Activated CD8-positive, alpha-beta memory T cell treated with anti-CD3 and anti-CD28 coated beads for 48 hours (primary cell): ENCODE measurements at regions not wholly inside any gene's neighbourhood (a gene's known extent, or its start where the extent isn't known, plus 50 kb on each side); places are given as distances from the start of the nearest gene placed in this dataset.

Experiments
- DNase-seq, 3 experiments: peaks; one replicate each; pipeline ENCODE4 v3.0.0-alpha.2; 2020; ENCODE audit warnings: low read depth in 2 of 3, low spot score in 2 of 3

GRCh38 chr3:176463610-176464009 lies 733.7 kb downstream of the TBL1XR1 start:
- DNase-seq, result no peak

GRCh38 chr3:176447369-176447768 lies 749.9 kb downstream of the TBL1XR1 start:
- DNase-seq, result no peak

- no peak for DNase-seq
Measured at GRCh38 chr3:176442326-176442725, 755.0 kb downstream of the TBL1XR1 start.

GRCh38 chr3:176439729-176440128 lies 757.6 kb downstream of the TBL1XR1 start:
- no peak for DNase-seq

- DNase-seq, result no peak
Measured at GRCh38 chr3:176431991-176432390, 765.3 kb downstream of the TBL1XR1 start.

GRCh38 chr3:176431038-176431418 lies 766.3 kb downstream of the TBL1XR1 start:
- no peak for DNase-seq

GRCh38 chr3:176430244-176431037 lies 766.8 kb downstream of the TBL1XR1 start:
- no peak for DNase-seq

GRCh38 chr3:176428552-176428951 lies 768.7 kb downstream of the TBL1XR1 start:
- DNase-seq, result no peak

GRCh38 chr3:176426371-176426770 lies 770.9 kb downstream of the TBL1XR1 start:
- no peak for DNase-seq

GRCh38 chr3:176416870-176417269 lies 780.4 kb downstream of the TBL1XR1 start:
- no peak for DNase-seq

GRCh38 chr3:176415661-176416295 lies 781.5 kb downstream of the TBL1XR1 start:
- no peak for DNase-seq

- DNase-seq, result no peak
Measured at GRCh38 chr3:176412771-176413170, 784.5 kb downstream of the TBL1XR1 start.

GRCh38 chr3:176403531-176403930 lies 793.8 kb downstream of the TBL1XR1 start:
- no peak for DNase-seq

- DNase-seq, result no peak
Measured at GRCh38 chr3:176401211-176401610, 796.1 kb downstream of the TBL1XR1 start.

- DNase-seq, result no peak
Measured at GRCh38 chr3:176399193-176399592, 798.1 kb downstream of the TBL1XR1 start.

GRCh38 chr3:176395240-176395639 lies 802.0 kb downstream of the TBL1XR1 start:
- no peak for DNase-seq

GRCh38 chr3:176378789-176379188 lies 818.5 kb downstream of the TBL1XR1 start:
- no peak for DNase-seq

- DNase-seq, result no peak
Measured at GRCh38 chr3:176376531-176376930, 820.8 kb downstream of the TBL1XR1 start.

- no peak for DNase-seq
Measured at GRCh38 chr3:176375519-176375918, 821.8 kb downstream of the TBL1XR1 start.

GRCh38 chr3:176362191-176362731 lies 835.0 kb downstream of the TBL1XR1 start:
- DNase-seq, result no peak

- DNase-seq, result no peak
Measured at GRCh38 chr3:176359211-176359610, 838.1 kb downstream of the TBL1XR1 start.

- DNase-seq, result no peak
Measured at GRCh38 chr3:176357891-176358290, 839.4 kb downstream of the TBL1XR1 start.
